Panc1 (cell line): ENCODE measurements at regions not wholly inside any gene's neighbourhood (a gene's known extent, or its start where the extent isn't known, plus 50 kb on each side); places are given as distances from the start of the nearest gene placed in this dataset.

Experiments
- POLR2AphosphoS5 ChIP-seq: IDR thresholded peaks from 2 replicates; pipeline ENCODE4 v1.6.1; 2012; ENCODE audit warnings: mild to moderate bottlenecking, low read depth, low read length, moderate library complexity
- TF ChIP-seq, protein P1 (sequence below): fragments of 450-650 bp; IDR thresholded peaks from 2 replicates; pipeline ENCODE4 v1.5.1; 2017; ENCODE audit warnings: mild to moderate bottlenecking
- TF ChIP-seq, protein P2 (sequence below), 2 experiments: IDR thresholded peaks; 2 replicates each; pipeline ENCODE4 v1.6.1; 2011 to 2012; ENCODE audit warnings: low read depth in 2 of 2, control low read depth in 1 of 2, low read length in 1 of 2, mild to moderate bottlenecking in 1 of 2, moderate library complexity in 1 of 2; ENCODE audit not compliant: insufficient read depth in 1 of 2

DNA sequence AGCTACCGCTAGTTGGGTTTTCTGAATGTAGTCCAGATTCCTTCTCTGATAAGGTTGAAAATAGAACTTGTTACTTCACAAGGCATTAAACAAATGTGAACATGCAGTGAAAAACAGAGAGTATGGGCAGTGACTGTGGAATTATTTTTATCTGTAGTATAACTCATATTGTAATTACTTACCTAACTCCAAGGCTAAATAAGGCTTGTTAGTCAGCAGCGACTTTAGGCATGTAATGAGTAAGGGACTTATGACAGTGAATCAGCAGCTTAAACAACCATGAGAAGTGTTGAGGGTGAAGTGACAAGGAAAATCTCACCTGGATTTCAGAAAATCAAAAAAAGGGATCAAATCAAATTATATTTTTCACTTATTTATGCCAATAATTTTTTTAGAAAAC, 1719.5 kb upstream of the MIR17HG start:
- TF ChIP-seq, protein P1, sequence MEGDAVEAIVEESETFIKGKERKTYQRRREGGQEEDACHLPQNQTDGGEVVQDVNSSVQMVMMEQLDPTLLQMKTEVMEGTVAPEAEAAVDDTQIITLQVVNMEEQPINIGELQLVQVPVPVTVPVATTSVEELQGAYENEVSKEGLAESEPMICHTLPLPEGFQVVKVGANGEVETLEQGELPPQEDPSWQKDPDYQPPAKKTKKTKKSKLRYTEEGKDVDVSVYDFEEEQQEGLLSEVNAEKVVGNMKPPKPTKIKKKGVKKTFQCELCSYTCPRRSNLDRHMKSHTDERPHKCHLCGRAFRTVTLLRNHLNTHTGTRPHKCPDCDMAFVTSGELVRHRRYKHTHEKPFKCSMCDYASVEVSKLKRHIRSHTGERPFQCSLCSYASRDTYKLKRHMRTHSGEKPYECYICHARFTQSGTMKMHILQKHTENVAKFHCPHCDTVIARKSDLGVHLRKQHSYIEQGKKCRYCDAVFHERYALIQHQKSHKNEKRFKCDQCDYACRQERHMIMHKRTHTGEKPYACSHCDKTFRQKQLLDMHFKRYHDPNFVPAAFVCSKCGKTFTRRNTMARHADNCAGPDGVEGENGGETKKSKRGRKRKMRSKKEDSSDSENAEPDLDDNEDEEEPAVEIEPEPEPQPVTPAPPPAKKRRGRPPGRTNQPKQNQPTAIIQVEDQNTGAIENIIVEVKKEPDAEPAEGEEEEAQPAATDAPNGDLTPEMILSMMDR, result no peak
- TF ChIP-seq POLR2AphosphoS5, result no peak
- TF ChIP-seq, protein P2, sequence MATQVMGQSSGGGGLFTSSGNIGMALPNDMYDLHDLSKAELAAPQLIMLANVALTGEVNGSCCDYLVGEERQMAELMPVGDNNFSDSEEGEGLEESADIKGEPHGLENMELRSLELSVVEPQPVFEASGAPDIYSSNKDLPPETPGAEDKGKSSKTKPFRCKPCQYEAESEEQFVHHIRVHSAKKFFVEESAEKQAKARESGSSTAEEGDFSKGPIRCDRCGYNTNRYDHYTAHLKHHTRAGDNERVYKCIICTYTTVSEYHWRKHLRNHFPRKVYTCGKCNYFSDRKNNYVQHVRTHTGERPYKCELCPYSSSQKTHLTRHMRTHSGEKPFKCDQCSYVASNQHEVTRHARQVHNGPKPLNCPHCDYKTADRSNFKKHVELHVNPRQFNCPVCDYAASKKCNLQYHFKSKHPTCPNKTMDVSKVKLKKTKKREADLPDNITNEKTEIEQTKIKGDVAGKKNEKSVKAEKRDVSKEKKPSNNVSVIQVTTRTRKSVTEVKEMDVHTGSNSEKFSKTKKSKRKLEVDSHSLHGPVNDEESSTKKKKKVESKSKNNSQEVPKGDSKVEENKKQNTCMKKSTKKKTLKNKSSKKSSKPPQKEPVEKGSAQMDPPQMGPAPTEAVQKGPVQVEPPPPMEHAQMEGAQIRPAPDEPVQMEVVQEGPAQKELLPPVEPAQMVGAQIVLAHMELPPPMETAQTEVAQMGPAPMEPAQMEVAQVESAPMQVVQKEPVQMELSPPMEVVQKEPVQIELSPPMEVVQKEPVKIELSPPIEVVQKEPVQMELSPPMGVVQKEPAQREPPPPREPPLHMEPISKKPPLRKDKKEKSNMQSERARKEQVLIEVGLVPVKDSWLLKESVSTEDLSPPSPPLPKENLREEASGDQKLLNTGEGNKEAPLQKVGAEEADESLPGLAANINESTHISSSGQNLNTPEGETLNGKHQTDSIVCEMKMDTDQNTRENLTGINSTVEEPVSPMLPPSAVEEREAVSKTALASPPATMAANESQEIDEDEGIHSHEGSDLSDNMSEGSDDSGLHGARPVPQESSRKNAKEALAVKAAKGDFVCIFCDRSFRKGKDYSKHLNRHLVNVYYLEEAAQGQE (IDR thresholded peaks at IDR 0.05; ENCODE audit: insufficient read depth in 1 of 2, low read depth in 2 of 2, low read length in 1 of 2), result no peak
